PFSK-1 (cell line): ENCODE measurements at regions not wholly inside any gene's neighbourhood (a gene's known extent, or its start where the extent isn't known, plus 50 kb on each side); places are given as distances from the start of the nearest gene placed in this dataset.

Experiments used
- FOXP2 ChIP-seq: optimal IDR thresholded peaks from 2 replicates; pipeline ENCODE3; 2011; ENCODE audit warnings: borderline replicate concordance, control low read depth, inconsistent platforms; ENCODE audit not compliant: insufficient read depth; ENCODE audit errors: extremely low read length, extremely low read depth
- POLR2AphosphoS5 ChIP-seq: IDR thresholded peaks from 2 replicates; pipeline ENCODE4 v1.6.1; 2012; ENCODE audit warnings: low read depth, mild to moderate bottlenecking, control low read depth, low read length, moderate library complexity
- SIN3A ChIP-seq: IDR thresholded peaks from 2 replicates; pipeline ENCODE4 v1.6.1; 2012; ENCODE audit warnings: mild to moderate bottlenecking, low read length, moderate library complexity, borderline replicate concordance; ENCODE audit not compliant: insufficient read depth
- TAF1 ChIP-seq: IDR thresholded peaks from 2 replicates; pipeline ENCODE4 v1.6.1; 2012; ENCODE audit warnings: low read length, control low read depth, borderline replicate concordance; ENCODE audit not compliant: insufficient read depth
- TF ChIP-seq, protein P1 (sequence below), 2 experiments: IDR thresholded peaks; 2 replicates each; pipeline versions ENCODE4 v1.6.1 to v1.8.0; 2011 to 2012; ENCODE audit warnings: low read depth in 2 of 2, low read length in 2 of 2, control low read depth in 1 of 2, inconsistent platforms in 1 of 2, mild to moderate bottlenecking in 1 of 2, moderate library complexity in 1 of 2; ENCODE audit not compliant: insufficient read depth in 1 of 2

DNA sequence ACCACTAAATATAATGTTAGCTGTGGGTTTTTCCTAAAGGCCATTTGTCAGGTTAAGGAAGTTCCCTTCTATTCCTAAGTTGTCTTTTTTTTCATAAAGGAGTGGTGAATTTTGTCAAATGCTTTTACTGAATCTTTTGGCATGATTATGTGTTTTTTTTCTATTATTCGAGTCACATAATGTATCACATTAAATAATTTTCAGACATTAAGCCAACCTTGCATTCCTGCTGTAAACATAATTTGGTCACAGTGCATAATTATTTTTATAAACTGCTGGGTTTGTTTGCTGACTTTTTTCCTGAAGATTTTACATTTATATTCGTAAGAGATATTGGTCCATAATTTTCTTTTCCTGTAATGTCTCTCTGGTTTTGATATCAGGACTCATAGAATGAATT is 101.8 kb upstream of the SPRED1 start:
- no peak for TF ChIP-seq SIN3A
- TF ChIP-seq FOXP2 = no peak
- TF ChIP-seq TAF1 = no peak

DNA sequence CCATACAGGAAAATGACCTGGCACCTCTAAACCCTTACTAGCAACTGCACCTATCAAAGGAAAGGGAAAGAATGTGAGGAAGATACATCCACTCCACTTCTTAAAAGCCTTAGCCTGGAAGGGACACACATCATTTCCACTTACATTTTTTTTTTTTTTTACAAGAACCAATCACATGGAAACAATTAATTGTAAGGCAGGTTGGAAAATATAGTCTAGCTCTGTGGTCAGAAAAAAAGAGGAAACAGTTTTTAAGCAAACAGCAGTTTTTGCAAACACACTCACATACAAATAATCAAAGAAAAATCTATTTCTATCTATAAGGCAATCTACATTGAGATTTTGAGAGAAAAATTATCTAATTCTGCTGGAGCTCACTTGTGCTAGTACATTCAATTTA is 98.9 kb upstream of the SPRED1 start:
- TF ChIP-seq POLR2AphosphoS5 = no peak
- TF ChIP-seq TAF1 = no peak
- no peak for TF ChIP-seq FOXP2
- TF ChIP-seq, protein P1, sequence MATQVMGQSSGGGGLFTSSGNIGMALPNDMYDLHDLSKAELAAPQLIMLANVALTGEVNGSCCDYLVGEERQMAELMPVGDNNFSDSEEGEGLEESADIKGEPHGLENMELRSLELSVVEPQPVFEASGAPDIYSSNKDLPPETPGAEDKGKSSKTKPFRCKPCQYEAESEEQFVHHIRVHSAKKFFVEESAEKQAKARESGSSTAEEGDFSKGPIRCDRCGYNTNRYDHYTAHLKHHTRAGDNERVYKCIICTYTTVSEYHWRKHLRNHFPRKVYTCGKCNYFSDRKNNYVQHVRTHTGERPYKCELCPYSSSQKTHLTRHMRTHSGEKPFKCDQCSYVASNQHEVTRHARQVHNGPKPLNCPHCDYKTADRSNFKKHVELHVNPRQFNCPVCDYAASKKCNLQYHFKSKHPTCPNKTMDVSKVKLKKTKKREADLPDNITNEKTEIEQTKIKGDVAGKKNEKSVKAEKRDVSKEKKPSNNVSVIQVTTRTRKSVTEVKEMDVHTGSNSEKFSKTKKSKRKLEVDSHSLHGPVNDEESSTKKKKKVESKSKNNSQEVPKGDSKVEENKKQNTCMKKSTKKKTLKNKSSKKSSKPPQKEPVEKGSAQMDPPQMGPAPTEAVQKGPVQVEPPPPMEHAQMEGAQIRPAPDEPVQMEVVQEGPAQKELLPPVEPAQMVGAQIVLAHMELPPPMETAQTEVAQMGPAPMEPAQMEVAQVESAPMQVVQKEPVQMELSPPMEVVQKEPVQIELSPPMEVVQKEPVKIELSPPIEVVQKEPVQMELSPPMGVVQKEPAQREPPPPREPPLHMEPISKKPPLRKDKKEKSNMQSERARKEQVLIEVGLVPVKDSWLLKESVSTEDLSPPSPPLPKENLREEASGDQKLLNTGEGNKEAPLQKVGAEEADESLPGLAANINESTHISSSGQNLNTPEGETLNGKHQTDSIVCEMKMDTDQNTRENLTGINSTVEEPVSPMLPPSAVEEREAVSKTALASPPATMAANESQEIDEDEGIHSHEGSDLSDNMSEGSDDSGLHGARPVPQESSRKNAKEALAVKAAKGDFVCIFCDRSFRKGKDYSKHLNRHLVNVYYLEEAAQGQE (IDR thresholded peaks at IDR 0.05; ENCODE audit: insufficient read depth in 1 of 2, low read depth in 2 of 2, low read length in 2 of 2) = no peak
- no peak for TF ChIP-seq SIN3A

DNA sequence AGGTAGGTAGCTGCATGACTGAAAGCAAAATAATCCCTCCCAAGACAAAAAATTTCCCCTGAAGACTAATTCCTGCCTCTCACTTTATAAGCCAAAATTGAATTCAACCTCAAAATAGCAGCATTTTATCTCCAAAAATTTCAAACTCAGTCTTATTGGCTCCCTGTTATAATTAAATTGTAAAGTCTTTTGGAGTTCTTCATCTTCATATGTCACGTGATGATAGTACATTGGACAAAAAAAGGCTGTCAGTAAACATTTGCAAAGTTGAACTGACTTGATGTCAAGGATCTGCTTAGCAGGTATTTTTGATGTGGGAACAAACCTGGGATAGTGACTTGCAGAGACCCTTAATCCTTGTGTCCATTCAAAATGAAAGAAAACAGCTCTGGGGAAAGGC is 98.4 kb upstream of the SPRED1 start:
- TF ChIP-seq FOXP2 (no peak), SIN3A (no peak), TAF1 (no peak)

DNA sequence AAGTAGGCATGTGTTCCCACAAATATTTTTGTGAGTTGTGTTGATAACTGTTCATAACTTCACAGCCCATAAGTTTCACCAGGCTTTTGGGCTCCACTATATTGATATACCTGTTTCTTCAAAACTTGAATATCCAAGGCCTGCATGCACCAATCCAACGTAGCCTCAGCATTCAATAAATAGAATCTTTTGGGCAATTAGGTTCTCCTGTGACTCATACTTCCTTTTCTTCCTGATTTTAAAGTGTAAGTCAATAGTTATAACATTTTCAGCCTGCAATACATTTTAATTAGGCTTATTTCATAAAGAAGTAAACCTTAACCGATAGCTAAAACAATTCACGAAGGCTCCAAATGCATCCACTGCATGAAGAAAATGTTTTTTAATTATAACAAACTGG is 97.8 kb upstream of the SPRED1 start:
- no peak for TF ChIP-seq SIN3A
- no peak for TF ChIP-seq FOXP2
- TF ChIP-seq, protein P1 (IDR thresholded peaks at IDR 0.05; ENCODE audit: insufficient read depth in 1 of 2, low read depth in 2 of 2, low read length in 2 of 2) = no peak
- TF ChIP-seq TAF1 = no peak

DNA sequence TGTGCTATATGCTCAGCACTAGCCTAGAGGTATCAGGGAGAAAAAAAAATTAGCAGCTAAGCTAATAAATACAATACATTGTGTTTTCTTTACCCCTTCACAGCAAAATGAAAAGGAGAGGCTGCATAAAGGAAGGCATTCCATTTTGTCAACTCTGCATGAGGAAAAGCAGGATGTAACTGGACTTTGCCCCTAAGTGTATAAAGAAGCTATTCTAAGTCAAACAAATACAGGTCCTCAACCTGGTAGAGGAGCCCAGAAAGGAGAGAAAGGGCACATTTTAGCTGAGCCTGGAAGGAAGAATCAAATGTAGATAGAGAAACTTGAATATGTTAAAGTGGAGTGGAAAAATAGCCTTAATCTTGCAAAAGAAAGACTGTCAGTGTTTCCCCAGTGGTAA is 89.0 kb upstream of the SPRED1 start:
- TF ChIP-seq, protein P1 (IDR thresholded peaks at IDR 0.05; ENCODE audit: insufficient read depth in 1 of 2, low read depth in 2 of 2, low read length in 2 of 2) = no peak
- TF ChIP-seq SIN3A (no peak), POLR2AphosphoS5 (no peak), FOXP2 (no peak)

DNA sequence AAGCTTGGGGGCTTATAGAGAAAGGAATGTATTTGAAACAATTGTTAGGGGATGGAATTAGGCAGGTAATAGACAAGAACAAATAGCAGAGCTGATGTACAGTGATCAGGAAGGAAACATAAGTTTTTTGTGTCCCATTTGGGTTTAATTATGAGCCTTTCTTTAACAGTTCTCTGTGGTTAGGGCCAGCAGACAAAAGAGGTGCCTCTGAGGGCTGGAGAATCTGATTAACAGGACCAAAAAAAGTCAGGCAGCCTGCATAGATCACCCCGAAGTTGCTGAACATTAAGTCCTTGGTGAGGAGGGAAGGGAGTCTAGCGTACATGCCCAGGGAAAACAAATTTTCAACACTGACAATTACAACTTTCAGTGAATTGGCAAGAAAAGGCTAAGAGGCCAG is 88.6 kb upstream of the SPRED1 start:
- TF ChIP-seq TAF1 (no peak), FOXP2 (no peak), SIN3A (no peak), POLR2AphosphoS5 (no peak)
- TF ChIP-seq, protein P1 (IDR thresholded peaks at IDR 0.05; ENCODE audit: insufficient read depth in 1 of 2, low read depth in 2 of 2, low read length in 2 of 2) = no peak
